ENCODE measurements at regions not wholly inside any gene's neighbourhood (a gene's known extent, or its start where the extent isn't known, plus 50 kb on each side); places are given as distances from the start of the nearest gene placed in this dataset.
A peak's percentile ranks its signal among the peaks of the same experiment; 100 is the strongest.

- DNase-seq (ENCODE audit: low spot score), result no peak
These were observed 385.1 kb downstream of the MZT1 start for GRCh38 chr13:72342364-72342763.

- DNase-seq (ENCODE audit: low spot score), result no peak
These were observed 385.5 kb downstream of the MZT1 start for GRCh38 chr13:72341904-72342303.

- DNase-seq (ENCODE audit: low spot score), result no peak
These were observed 409.9 kb downstream of the MZT1 start for GRCh38 chr13:72317346-72318109.

- no peak for DNase-seq (ENCODE audit: low spot score)
These were observed 410.7 kb downstream of the MZT1 start for GRCh38 chr13:72316716-72317115.

GRCh38 chr13:72315312-72315711 is 412.1 kb downstream of the MZT1 start:
- DNase-seq (ENCODE audit: low spot score), result no peak

- no peak for DNase-seq (ENCODE audit: low spot score)
These were observed 413.2 kb downstream of the MZT1 start for GRCh38 chr13:72314210-72314609.

- DNase-seq (ENCODE audit: low spot score), result no peak
These were observed 413.9 kb downstream of the MZT1 start for GRCh38 chr13:72313546-72313945.

- no peak for DNase-seq (ENCODE audit: low spot score)
These were observed 423.3 kb downstream of the MZT1 start for GRCh38 chr13:72303941-72304746.

GRCh38 chr13:72296246-72296645 is 429.2 kb upstream of the DACH1 start:
- DNase-seq (ENCODE audit: low spot score), result no peak

GRCh38 chr13:72295153-72295552 is 428.1 kb upstream of the DACH1 start:
- no peak for DNase-seq (ENCODE audit: low spot score)

GRCh38 chr13:72293206-72293605 is 426.2 kb upstream of the DACH1 start:
- no peak for DNase-seq (ENCODE audit: low spot score)

- DNase-seq (ENCODE audit: low spot score), result no peak
These were observed 424.1 kb upstream of the DACH1 start for GRCh38 chr13:72290962-72291681.

- no peak for DNase-seq (ENCODE audit: low spot score)
These were observed 419.4 kb upstream of the DACH1 start for GRCh38 chr13:72286421-72286820.

- no peak for DNase-seq (ENCODE audit: low spot score)
These were observed 417.8 kb upstream of the DACH1 start for GRCh38 chr13:72284791-72285190.

- DNase-seq (ENCODE audit: low spot score), result no peak
These were observed 394.7 kb upstream of the DACH1 start for GRCh38 chr13:72261732-72262131.

- DNase-seq (ENCODE audit: low spot score), result no peak
These were observed 392.5 kb upstream of the DACH1 start for GRCh38 chr13:72259528-72259927.

- no peak for DNase-seq (ENCODE audit: low spot score)
These were observed 391.5 kb upstream of the DACH1 start for GRCh38 chr13:72258340-72258981.

GRCh38 chr13:72255908-72256307 is 388.9 kb upstream of the DACH1 start:
- DNase-seq (ENCODE audit: low spot score), result peak; percentile 9

- DNase-seq (ENCODE audit: low spot score), result no peak
These were observed 386.8 kb upstream of the DACH1 start for GRCh38 chr13:72253754-72254153.

- DNase-seq (ENCODE audit: low spot score), result no peak
These were observed 379.4 kb upstream of the DACH1 start for GRCh38 chr13:72246396-72246795.

GRCh38 chr13:72244788-72245187 is 377.8 kb upstream of the DACH1 start:
- DNase-seq (ENCODE audit: low spot score), result no peak

GRCh38 chr13:72230131-72230530 is 363.1 kb upstream of the DACH1 start:
- no peak for DNase-seq (ENCODE audit: low spot score)
